Mesenchymal stem cell (in vitro differentiated cells and primary cell): ENCODE measurements at regions not wholly inside any gene's neighbourhood (a gene's known extent, or its start where the extent isn't known, plus 50 kb on each side); places are given as distances from the start of the nearest gene placed in this dataset.

Source experiments
- DNase-seq: peaks from one replicate; pipeline ENCODE4 v3.0.0-alpha.2; 2013
- H2AFZ ChIP-seq: one replicate; pipeline ENCODE4 v1.6.1; 2013; ENCODE audit warnings: low read depth, mild to moderate bottlenecking, control low read depth, inconsistent platforms, low read length, moderate library complexity
- H2AK5ac ChIP-seq: 2 replicates; pipeline ENCODE4 v1.6.1; 2013; ENCODE audit warnings: low read length, moderate library complexity, mild to moderate bottlenecking, inconsistent platforms; ENCODE audit not compliant: severe bottlenecking
- H2BK120ac ChIP-seq: one replicate; pipeline ENCODE4 v1.6.1; 2013; ENCODE audit warnings: low read depth, mild to moderate bottlenecking, inconsistent platforms, low read length, moderate library complexity
- H2BK12ac ChIP-seq, 2 experiments: one replicate each; pipeline ENCODE4 v1.6.1; 2013; ENCODE audit warnings: inconsistent platforms in 2 of 2, low read length in 2 of 2, mild to moderate bottlenecking in 2 of 2, moderate library complexity in 2 of 2, control low read depth in 1 of 2
- H2BK15ac ChIP-seq: one replicate; pipeline ENCODE4 v1.6.1; 2013; ENCODE audit warnings: mild to moderate bottlenecking, low read depth, inconsistent platforms; ENCODE audit not compliant: poor library complexity, severe bottlenecking
- H2BK5ac ChIP-seq: 2 replicates; pipeline ENCODE4 v1.6.1; 2013; ENCODE audit warnings: low read depth, mild to moderate bottlenecking, low read length, control low read depth, inconsistent platforms; ENCODE audit not compliant: poor library complexity, severe bottlenecking
- H3K14ac ChIP-seq, 2 experiments: one replicate each; pipeline ENCODE4 v1.6.1; 2013; ENCODE audit warnings: inconsistent platforms in 2 of 2, low read length in 2 of 2, control low read depth in 1 of 2, mild to moderate bottlenecking in 1 of 2, moderate library complexity in 1 of 2
- H3K18ac ChIP-seq, 2 experiments: one replicate each; pipeline ENCODE4 v1.6.1; 2013; ENCODE audit warnings: inconsistent platforms in 2 of 2, low read length in 2 of 2, control low read depth in 1 of 2, low read depth in 1 of 2, mild to moderate bottlenecking in 1 of 2
- H3K23ac ChIP-seq, 2 experiments: one replicate each; pipeline ENCODE4 v1.6.1; 2013; ENCODE audit warnings: inconsistent platforms in 2 of 2, low read length in 2 of 2, mild to moderate bottlenecking in 2 of 2, moderate library complexity in 2 of 2, control low read depth in 1 of 2
- H3K27ac ChIP-seq: 2 replicates; pipeline ENCODE4 v1.5.1; 2013; ENCODE audit warnings: mild to moderate bottlenecking, moderate library complexity, low read length, control low read depth, inconsistent platforms; ENCODE audit not compliant: poor library complexity, severe bottlenecking
- H3K27me3 ChIP-seq, 2 experiments: 2 replicates each; pipeline versions ENCODE4 v1.6.1 to v1.7.0; 2013; ENCODE audit warnings: low read length in 2 of 2, mild to moderate bottlenecking in 2 of 2, moderate library complexity in 2 of 2, control low read depth in 1 of 2, inconsistent platforms in 1 of 2; ENCODE audit not compliant: control insufficient read depth in 1 of 2, insufficient read depth in 1 of 2
- H3K36me3 ChIP-seq, 2 experiments: 2 replicates each; pipeline versions ENCODE4 v1.6.1 to v1.7.0; 2013; ENCODE audit warnings: low read length in 2 of 2, control low read depth in 1 of 2, inconsistent platforms in 1 of 2, low read depth in 1 of 2, mild to moderate bottlenecking in 1 of 2; ENCODE audit not compliant: insufficient read depth in 2 of 2, control insufficient read depth in 1 of 2
- H3K4ac ChIP-seq, 2 experiments: one replicate each; pipeline ENCODE4 v1.6.1; 2013; ENCODE audit warnings: inconsistent platforms in 2 of 2, low read length in 2 of 2, mild to moderate bottlenecking in 2 of 2, moderate library complexity in 2 of 2, control low read depth in 1 of 2, low read depth in 1 of 2
- H3K4me1 ChIP-seq: 2 replicates; pipeline ENCODE4 v1.6.1; 2013; ENCODE audit warnings: low read depth, low read length, control low read depth; ENCODE audit not compliant: control insufficient read depth, insufficient read depth
- H3K4me2 ChIP-seq: 2 replicates; pipeline ENCODE4 v1.6.1; 2013; ENCODE audit warnings: low read length, mild to moderate bottlenecking, inconsistent platforms; ENCODE audit not compliant: poor library complexity, severe bottlenecking
- H3K4me3 ChIP-seq, 2 experiments: 2 replicates each; pipeline versions ENCODE4 v1.5.1 to v1.7.0; 2013; ENCODE audit warnings: low read length in 2 of 2, mild to moderate bottlenecking in 2 of 2, control low read depth in 1 of 2, low read depth in 1 of 2; ENCODE audit not compliant: insufficient read depth in 1 of 2
- H3K79me1 ChIP-seq: replicated peaks from 2 replicates; pipeline ENCODE4 v1.6.1; 2013; ENCODE audit warnings: mild to moderate bottlenecking, control low read depth, low read length, inconsistent platforms; ENCODE audit not compliant: poor library complexity, severe bottlenecking
- H3K9ac ChIP-seq: 2 replicates; pipeline ENCODE4 v1.7.0; 2013; ENCODE audit warnings: mild to moderate bottlenecking, low read length, moderate library complexity
- H3K9me3 ChIP-seq: 2 replicates; pipeline ENCODE4 v1.7.0; 2013; ENCODE audit warnings: mild to moderate bottlenecking, low read length; ENCODE audit not compliant: control insufficient read depth
- H4K8ac ChIP-seq: one replicate; pipeline ENCODE4 v1.6.1; 2013; ENCODE audit warnings: inconsistent platforms, mild to moderate bottlenecking, low read length, moderate library complexity
- H4K91ac ChIP-seq: one replicate; pipeline ENCODE4 v1.6.1; 2013; ENCODE audit warnings: mild to moderate bottlenecking, low read length, inconsistent platforms
- WGBS: methylation state at CpG from one replicate; pipeline ENCODE4 v1.1.7; 2013; ENCODE audit warnings: mixed read lengths; 5-methylcytosine and 5-hydroxymethylcytosine counted together

GRCh38 chr9:14524873-14525515 is 168.2 kb downstream of the ZDHHC21 start:
- no peak overlapping the region for H3K4me3 ChIP-seq
- no peak overlapping the region for H3K14ac ChIP-seq
- no peaks in the 10 kb centered on the region for H3K36me3 ChIP-seq
- no peak overlapping the region for H3K27ac ChIP-seq
- H4K8ac ChIP-seq, result no peak overlapping the region
- H2BK15ac ChIP-seq, result no peak overlapping the region
- WGBS, result 91% methylated on average over 6 of the region's 8 CpGs
- no peak overlapping the region for H4K91ac ChIP-seq
- no peak overlapping the region for H2BK120ac ChIP-seq
- no peak overlapping the region for H3K23ac ChIP-seq
- DNase-seq, result no peak
- no peaks in the 10 kb centered on the region for H3K4me1 ChIP-seq
- no peak overlapping the region for H2AFZ ChIP-seq
- no peak overlapping the region for H3K18ac ChIP-seq
- no peaks in the 10 kb centered on the region for H3K9me3 ChIP-seq
- no peak overlapping the region for H3K4me2 ChIP-seq
- H3K79me1 ChIP-seq, result no peaks in the 10 kb centered on the region
- no peak overlapping the region for H2AK5ac ChIP-seq
- H3K4ac ChIP-seq, result no peak overlapping the region
- no peak overlapping the region for H3K9ac ChIP-seq
- no peak overlapping the region for H2BK12ac ChIP-seq
- H3K27me3 ChIP-seq, result no peaks in the 10 kb centered on the region
- H2BK5ac ChIP-seq, result no peak overlapping the region

- over 99% methylated on average over 6 of the region's 6 CpGs for WGBS
- no peak overlapping the region for H3K4me3 ChIP-seq
- H4K8ac ChIP-seq, result no peak overlapping the region
- H3K4me1 ChIP-seq, result no peaks in the 10 kb centered on the region
- no peak overlapping the region for H2BK15ac ChIP-seq
- no peak overlapping the region for H3K4me2 ChIP-seq
- DNase-seq, result no peak
- no peaks in the 10 kb centered on the region for H3K79me1 ChIP-seq
- no peaks in the 10 kb centered on the region for H3K36me3 ChIP-seq
- no peak overlapping the region for H3K14ac ChIP-seq
- no peak overlapping the region for H3K23ac ChIP-seq
- no peak overlapping the region for H2BK5ac ChIP-seq
- no peak overlapping the region for H2BK120ac ChIP-seq
- no peak overlapping the region for H3K18ac ChIP-seq
- H3K4ac ChIP-seq, result no peak overlapping the region
- no peak overlapping the region for H4K91ac ChIP-seq
- no peak overlapping the region for H3K27ac ChIP-seq
- H2AK5ac ChIP-seq, result no peak overlapping the region
- H3K9me3 ChIP-seq, result no peaks in the 10 kb centered on the region
- no peaks in the 10 kb centered on the region for H3K27me3 ChIP-seq
- H2BK12ac ChIP-seq, result no peak overlapping the region
- no peak overlapping the region for H2AFZ ChIP-seq
- no peak overlapping the region for H3K9ac ChIP-seq
Observed at GRCh38 chr9:14523545-14523944, 169.7 kb downstream of the ZDHHC21 start.

DNA sequence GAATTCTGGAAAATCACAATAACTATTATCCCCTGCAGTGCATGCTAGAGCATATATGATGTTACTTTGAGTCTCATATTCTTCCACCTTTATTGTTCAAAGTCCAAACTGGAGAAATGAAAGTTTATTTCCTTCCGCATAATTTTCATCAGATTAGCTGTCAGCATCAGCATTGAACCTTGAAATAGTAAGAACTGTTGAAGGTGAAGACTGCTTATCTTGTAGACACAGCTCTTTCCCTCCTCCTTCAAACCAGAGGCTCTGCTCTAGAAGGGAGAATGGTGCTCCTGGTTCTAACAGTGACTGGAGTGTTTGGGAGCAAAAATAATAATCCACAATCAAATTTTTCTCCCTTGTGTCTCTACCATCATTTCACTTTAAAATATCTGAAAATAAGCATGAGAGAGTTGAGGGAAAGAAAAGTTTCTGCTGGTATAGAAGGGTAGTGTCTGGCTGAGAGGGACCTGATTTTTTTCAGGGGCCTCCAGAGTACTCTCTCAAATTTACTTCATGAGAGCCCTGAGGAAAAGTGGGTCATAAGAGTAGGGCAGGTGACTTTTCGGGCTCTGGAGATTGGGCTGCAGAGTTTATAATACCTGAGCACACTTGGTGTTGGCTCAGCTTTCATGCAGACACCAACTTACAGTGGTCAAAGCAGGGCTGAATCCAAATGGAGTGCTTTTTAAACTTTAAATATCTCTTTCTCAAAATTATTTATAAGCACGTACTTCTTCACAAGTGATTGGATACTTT is 170.4 kb downstream of the ZDHHC21 start:
- Histone ChIP-seq H3K14ac (no peak overlapping the region), H3K18ac (no peak overlapping the region), H2BK15ac (no peak overlapping the region), H2BK12ac (no peak overlapping the region), H3K27me3 (no peaks in the 10 kb centered on the region), H3K36me3 (no peaks in the 10 kb centered on the region), H3K27ac (no peak overlapping the region), H2AFZ (no peak overlapping the region), H3K4me2 (no peak overlapping the region), H3K4me1 (no peaks in the 10 kb centered on the region), H3K4me3 (no peak overlapping the region), H3K9me3 (no peaks in the 10 kb centered on the region), H2BK120ac (no peak overlapping the region), H2BK5ac (no peak overlapping the region), H3K4ac (no peak overlapping the region), H4K8ac (no peak overlapping the region), H3K9ac (no peak overlapping the region), H2AK5ac (no peak overlapping the region), H3K23ac (no peak overlapping the region), H4K91ac (no peak overlapping the region), H3K79me1 (no peaks in the 10 kb centered on the region)
- 89% methylated on average over 3 of the region's 3 CpGs for WGBS
- no peak for DNase-seq

GRCh38 chr9:14520341-14520740 is 172.9 kb downstream of the ZDHHC21 start:
- Histone ChIP-seq H3K4me3 (no peak overlapping the region), H3K9me3 (no peaks in the 10 kb centered on the region), H3K4me2 (peak overlapping the region; percentile 33), H3K23ac (no peak overlapping the region), H3K79me1 (no peaks in the 10 kb centered on the region), H3K4me1 (no peaks in the 10 kb centered on the region), H3K27me3 (no peaks in the 10 kb centered on the region), H4K91ac (no peak overlapping the region), H3K9ac (no peak overlapping the region), H2BK15ac (no peak overlapping the region), H3K18ac (no peak overlapping the region), H2BK120ac (no peak overlapping the region), H2BK5ac (no peak overlapping the region), H2AFZ (no peak overlapping the region), H2BK12ac (no peak overlapping the region), H4K8ac (no peak overlapping the region), H3K4ac (no peak overlapping the region), H3K36me3 (no peaks in the 10 kb centered on the region), H2AK5ac (no peak overlapping the region), H3K27ac (no peak overlapping the region), H3K14ac (no peak overlapping the region)
- 63% methylated on average over 2 of the region's 2 CpGs for WGBS
- no peak for DNase-seq
